ENCODE measurements at regions not wholly inside any gene's neighbourhood (a gene's known extent, or its start where the extent isn't known, plus 50 kb on each side); places are given as distances from the start of the nearest gene placed in this dataset.

DNA sequence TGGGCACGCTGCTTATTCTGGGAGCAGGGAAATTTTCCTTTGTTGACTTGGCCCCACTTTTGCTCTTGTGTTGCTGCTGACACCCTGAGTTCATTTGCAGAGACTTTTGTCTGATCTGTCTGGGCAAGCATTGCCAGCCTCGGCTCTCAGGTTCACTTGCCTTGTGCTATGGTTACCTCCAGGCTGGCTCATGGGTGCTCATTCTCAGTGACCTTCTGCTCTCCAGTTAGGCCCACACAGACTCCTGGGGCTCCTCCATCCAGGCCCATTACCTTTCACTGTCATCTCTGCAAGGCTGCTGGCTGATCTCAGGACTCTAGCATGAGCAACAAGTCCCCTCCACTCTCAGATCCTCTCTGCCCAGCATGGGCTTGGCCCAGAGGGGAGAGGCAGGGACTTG lies 108.3 kb downstream of the IL20RB start:
- WGBS (ENCODE audit: low lambda C conversion rate) = 0% methylated on average over 2 of the region's 2 CpGs
- no peaks in the 10 kb centered on the region for H3K79me2 ChIP-seq (ENCODE audit: insufficient read depth, low read length)
- no peak overlapping the region for H3K4me2 ChIP-seq (ENCODE audit: low read depth, low read length)
- no peak overlapping the region for H3K27ac ChIP-seq (ENCODE audit: extremely low read length, insufficient read depth, low read length)
- FAIRE-seq (no peak), ATAC-seq (no peak), DNase-seq (ENCODE audit: low spot score) (no peak)
- H3K4me3 ChIP-seq (replicated peaks in 1 of 3; ENCODE audit: insufficient read depth in 1 of 3, low read depth in 2 of 3, low read length in 3 of 3) = no peak overlapping the region
- ChIA-PET POLR2A (no interaction called here), CTCF (ENCODE audit: low intra/inter-chr PET ratio, low total read pairs) (no interaction called here)
- no peak for TF ChIP-seq CBFB (CRISPR knock-in tag; IDR thresholded peaks at IDR 0.05)
- TF ChIP-seq ZEB1 (IDR thresholded peaks at IDR 0.05; ENCODE audit: insufficient replicate concordance, low read depth) = no peak
- no peak for TF ChIP-seq DR1 (CRISPR knock-in tag; IDR thresholded peaks at IDR 0.05)
- TF ChIP-seq, protein P1, sequence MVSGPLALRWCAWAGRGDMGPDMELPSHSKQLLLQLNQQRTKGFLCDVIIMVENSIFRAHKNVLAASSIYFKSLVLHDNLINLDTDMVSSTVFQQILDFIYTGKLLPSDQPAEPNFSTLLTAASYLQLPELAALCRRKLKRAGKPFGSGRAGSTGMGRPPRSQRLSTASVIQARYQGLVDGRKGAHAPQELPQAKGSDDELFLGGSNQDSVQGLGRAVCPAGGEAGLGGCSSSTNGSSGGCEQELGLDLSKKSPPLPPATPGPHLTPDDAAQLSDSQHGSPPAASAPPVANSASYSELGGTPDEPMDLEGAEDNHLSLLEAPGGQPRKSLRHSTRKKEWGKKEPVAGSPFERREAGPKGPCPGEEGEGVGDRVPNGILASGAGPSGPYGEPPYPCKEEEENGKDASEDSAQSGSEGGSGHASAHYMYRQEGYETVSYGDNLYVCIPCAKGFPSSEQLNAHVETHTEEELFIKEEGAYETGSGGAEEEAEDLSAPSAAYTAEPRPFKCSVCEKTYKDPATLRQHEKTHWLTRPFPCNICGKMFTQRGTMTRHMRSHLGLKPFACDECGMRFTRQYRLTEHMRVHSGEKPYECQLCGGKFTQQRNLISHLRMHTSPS (CRISPR knock-in tag; IDR thresholded peaks at IDR 0.05; ENCODE audit: low read depth) = no peak
- TF ChIP-seq, protein P2, sequence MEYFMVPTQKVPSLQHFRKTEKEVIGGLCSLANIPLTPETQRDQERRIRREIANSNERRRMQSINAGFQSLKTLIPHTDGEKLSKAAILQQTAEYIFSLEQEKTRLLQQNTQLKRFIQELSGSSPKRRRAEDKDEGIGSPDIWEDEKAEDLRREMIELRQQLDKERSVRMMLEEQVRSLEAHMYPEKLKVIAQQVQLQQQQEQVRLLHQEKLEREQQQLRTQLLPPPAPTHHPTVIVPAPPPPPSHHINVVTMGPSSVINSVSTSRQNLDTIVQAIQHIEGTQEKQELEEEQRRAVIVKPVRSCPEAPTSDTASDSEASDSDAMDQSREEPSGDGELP (IDR thresholded peaks at IDR 0.05; ENCODE audit: borderline replicate concordance, low read depth) = no peak
- no peak for TF ChIP-seq ZNF253 (CRISPR knock-in tag; IDR thresholded peaks at IDR 0.05; ENCODE audit: borderline replicate concordance)
- no peak for TF ChIP-seq YY1 (IDR thresholded peaks at IDR 0.05; ENCODE audit: insufficient read depth, insufficient replicate concordance, low read depth, low read length)
- no peak for TF ChIP-seq ZNF619 (CRISPR knock-in tag; IDR thresholded peaks at IDR 0.05)
- TF ChIP-seq, protein P3, sequence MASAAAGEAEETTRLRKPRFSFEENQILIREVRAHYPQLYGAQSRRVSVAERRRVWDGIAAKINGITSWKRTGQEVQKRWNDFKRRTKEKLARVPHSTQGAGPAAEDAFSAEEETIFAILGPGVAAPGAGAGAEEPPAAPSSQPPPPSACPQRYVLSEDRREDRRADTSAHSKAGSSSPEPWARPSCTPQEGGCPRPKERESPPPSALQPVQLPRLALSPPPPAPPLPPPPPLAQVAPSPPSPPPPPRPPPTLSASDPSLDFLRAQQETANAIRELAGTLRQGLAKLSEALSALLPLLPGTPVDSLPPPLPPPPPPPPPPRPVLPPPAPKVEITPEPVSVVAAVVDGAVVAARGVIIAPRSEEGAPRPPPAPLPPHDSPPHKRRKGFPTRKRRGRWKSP (CRISPR knock-in tag; IDR thresholded peaks at IDR 0.05) = no peak
- no peaks in the 10 kb centered on the region for H3K4me1 ChIP-seq (ENCODE audit: insufficient read depth, low read length)
- no TSS peak for BruUV-seq (replicated peaks)
- H3K9ac ChIP-seq (ENCODE audit: insufficient read depth, low read depth, low read length) = no peak overlapping the region
- no peaks in the 10 kb centered on the region for H3K9me3 ChIP-seq (ENCODE audit: low read length)
- H4K20me1 ChIP-seq (ENCODE audit: insufficient read depth, low read length) = no peaks in the 10 kb centered on the region
- intact Hi-C loops (cut with micrococcal nuclease; ENCODE audit: unreplicated experiment) = no loop called here
- no peaks in the 10 kb centered on the region for H3K36me3 ChIP-seq (replicated peaks in 1 of 2; ENCODE audit: control insufficient read depth in 1 of 2, insufficient read depth in 2 of 2, low read length in 2 of 2)
- peaks cover 0 to 12% of the 10 kb centered on the region in 2 experiments; a peak in 3 of 5 replicates for H3K27me3 ChIP-seq (ENCODE audit: control insufficient read depth in 1 of 2, insufficient read depth in 2 of 2, low read length in 2 of 2)
- H2AFZ ChIP-seq (ENCODE audit: low read length) = no peak overlapping the region
- in situ Hi-C loops (cut with HindIII; ENCODE audit: extremely low pct_ligation_motif_present, low pct_unique_long_range_greater_than_20kb) = no loop called here

All from HepG2 (cell line).